ENCODE measurements at regions not wholly inside any gene's neighbourhood (a gene's known extent, or its start where the extent isn't known, plus 50 kb on each side); places are given as distances from the start of the nearest gene placed in this dataset.
"Not testable (repeated sequence)": the region's sequence is repeated elsewhere in the genome, so short reads cannot be mapped to it uniquely, and the experiment has no call there.

- no peak for DNase-seq
- no peaks in the 10 kb centered on the region for H3K36me3 ChIP-seq
- H3K4me1 ChIP-seq: peaks cover 57% of the 10 kb centered on the region
- no peak overlapping the region for H3K27ac ChIP-seq
- H3K27me3 ChIP-seq: no peaks in the 10 kb centered on the region
- no peaks in the 10 kb centered on the region for H3K9me3 ChIP-seq (replicated peaks)
- no peak overlapping the region for H3K4me3 ChIP-seq
Observed at GRCh38 chr7:85289279-85289678, 102.4 kb upstream of the SEMA3D start.

- Histone ChIP-seq H3K4me3 (peak overlapping the region; percentile 13), H3K27ac (peak overlapping the region; percentile 72), H3K36me3 (no peaks in the 10 kb centered on the region), H3K27me3 (no peaks in the 10 kb centered on the region), H3K4me1 (peaks cover 57% of the 10 kb centered on the region), H3K9me3 (replicated peaks) (no peaks in the 10 kb centered on the region)
- peak; percentile 90 to 96 for DNase-seq
Observed at GRCh38 chr7:85287106-85287825, 100.4 kb upstream of the SEMA3D start.

GRCh38 chr7:85286446-85286845, 99.6 kb upstream of the SEMA3D start:
- H3K4me3 ChIP-seq: peak overlapping the region; percentile 13
- peak overlapping the region; percentile 72 for H3K27ac ChIP-seq
- H3K9me3 ChIP-seq (replicated peaks): no peaks in the 10 kb centered on the region
- no peaks in the 10 kb centered on the region for H3K36me3 ChIP-seq
- peaks cover 57% of the 10 kb centered on the region for H3K4me1 ChIP-seq
- H3K27me3 ChIP-seq: no peaks in the 10 kb centered on the region
- DNase-seq: no peak

- Histone ChIP-seq H3K4me1 (peaks cover 49% of the 10 kb centered on the region), H3K9me3 (replicated peaks) (no peaks in the 10 kb centered on the region), H3K36me3 (no peaks in the 10 kb centered on the region), H3K27ac (no peak overlapping the region), H3K4me3 (no peak overlapping the region), H3K27me3 (no peaks in the 10 kb centered on the region)
- DNase-seq: peak in 1 of 2 experiments; percentile 53
Observed at GRCh38 chr7:85285527-85285926, 98.7 kb upstream of the SEMA3D start.

GRCh38 chr7:85275204-85275603, 88.3 kb upstream of the SEMA3D start:
- no peaks in the 10 kb centered on the region for H3K36me3 ChIP-seq
- no peak overlapping the region for H3K27ac ChIP-seq
- H3K27me3 ChIP-seq: no peaks in the 10 kb centered on the region
- H3K4me3 ChIP-seq: no peak overlapping the region
- DNase-seq: no peak
- H3K9me3 ChIP-seq (replicated peaks): no peaks in the 10 kb centered on the region
- H3K4me1 ChIP-seq: peaks cover 2% of the 10 kb centered on the region; the same call in 1 of the 2 replicates

- no peaks in the 10 kb centered on the region for H3K9me3 ChIP-seq (replicated peaks)
- H3K4me3 ChIP-seq: no peak overlapping the region
- H3K27ac ChIP-seq: no peak overlapping the region
- no peaks in the 10 kb centered on the region for H3K27me3 ChIP-seq
- no peaks in the 10 kb centered on the region for H3K4me1 ChIP-seq
- DNase-seq: no peak
- H3K36me3 ChIP-seq: no peaks in the 10 kb centered on the region
Observed at GRCh38 chr7:85274454-85274853, 87.6 kb upstream of the SEMA3D start.

- Histone ChIP-seq H3K9me3 (replicated peaks) (no peaks in the 10 kb centered on the region), H3K27me3 (no peaks in the 10 kb centered on the region), H3K27ac (no peak overlapping the region), H3K4me1 (peaks cover 3% of the 10 kb centered on the region; the same call in 1 of the 2 replicates), H3K36me3 (no peaks in the 10 kb centered on the region), H3K4me3 (no peak overlapping the region)
- DNase-seq: no peak
Observed at GRCh38 chr7:85262891-85263290, 76.0 kb upstream of the SEMA3D start.

GRCh38 chr7:85261336-85261735, 74.5 kb upstream of the SEMA3D start:
- Histone ChIP-seq H3K9me3 (replicated peaks) (no peaks in the 10 kb centered on the region), H3K27ac (no peak overlapping the region), H3K4me1 (peaks cover 3% of the 10 kb centered on the region; the same call in 1 of the 2 replicates), H3K36me3 (no peaks in the 10 kb centered on the region), H3K4me3 (no peak overlapping the region), H3K27me3 (no peaks in the 10 kb centered on the region)
- no peak for DNase-seq

- not testable (repeated sequence) for H3K36me3 ChIP-seq; H3K27me3 ChIP-seq; H3K9me3 ChIP-seq (replicated peaks); H3K4me3 ChIP-seq; H3K4me1 ChIP-seq; DNase-seq; H3K27ac ChIP-seq
Observed at GRCh38 chr7:85249787-85250186, 62.9 kb upstream of the SEMA3D start.

GRCh38 chr7:85239109-85239508, 52.3 kb upstream of the SEMA3D start:
- Histone ChIP-seq H3K27ac (no peak overlapping the region), H3K36me3 (no peaks in the 10 kb centered on the region)
- no peak for DNase-seq

GRCh38 chr7:85237721-85238120, 50.9 kb upstream of the SEMA3D start:
- Histone ChIP-seq H3K4me1 (no peaks in the 10 kb centered on the region), H3K9me3 (replicated peaks) (no peaks in the 10 kb centered on the region), H3K4me3 (no peak overlapping the region), H3K27me3 (no peaks in the 10 kb centered on the region), H3K27ac (no peak overlapping the region), H3K36me3 (no peaks in the 10 kb centered on the region)
- DNase-seq: no peak

More at GRCh38 chr7:85239109-85239508, 52.3 kb upstream of the SEMA3D start:
- no peaks in the 10 kb centered on the region for H3K27me3 ChIP-seq
- H3K4me1 ChIP-seq: no peaks in the 10 kb centered on the region
- no peaks in the 10 kb centered on the region for H3K9me3 ChIP-seq (replicated peaks)
- H3K4me3 ChIP-seq: no peak overlapping the region
